DOHH2 (cell line): ENCODE measurements at regions not wholly inside any gene's neighbourhood (a gene's known extent, or its start where the extent isn't known, plus 50 kb on each side); places are given as distances from the start of the nearest gene placed in this dataset.
"Not testable (repeated sequence)": the region's sequence is repeated elsewhere in the genome, so short reads cannot be mapped to it uniquely, and the experiment has no call there.

Experiments used
- CTCF ChIP-seq: fragments of 200-600 bp; sonication (generic); IDR thresholded peaks from one replicate; pipeline ENCODE4 v1.5.1; 2014; ENCODE audit warnings: antibody characterized with exemption, mild to moderate bottlenecking, low read depth, low read length; ENCODE audit not compliant: poor library complexity, severe bottlenecking
- EZH2phosphoT487 ChIP-seq: fragments of 200-600 bp; sonication (generic); IDR thresholded peaks from 2 replicates; pipeline ENCODE4 v1.6.1; 2017; ENCODE audit warnings: borderline replicate concordance, mild to moderate bottlenecking, antibody characterized with exemption, low read length, moderate library complexity, mixed read lengths

GRCh38 chr6:85707515-85708145 lies 64.9 kb upstream of the SYNCRIP start:
- not testable (repeated sequence) for TF ChIP-seq CTCF, EZH2phosphoT487
